ENCODE measurements at regions not wholly inside any gene's neighbourhood (a gene's known extent, or its start where the extent isn't known, plus 50 kb on each side); places are given as distances from the start of the nearest gene placed in this dataset.
"Not testable (repeated sequence)": the region's sequence is repeated elsewhere in the genome, so short reads cannot be mapped to it uniquely, and the experiment has no call there.

GRCh38 chr16:31718998-31719397 lies 154.6 kb upstream of the ZNF267 start:
- intact Hi-C loops (cut with micrococcal nuclease), result no loop called here

- intact Hi-C loops (cut with micrococcal nuclease), result no loop called here
These were observed 146.1 kb upstream of the ZNF267 start for GRCh38 chr16:31727553-31727952.

GRCh38 chr16:31734265-31734664 lies 139.3 kb upstream of the ZNF267 start:
- intact Hi-C loops (cut with micrococcal nuclease), result no loop called here

- intact Hi-C loops (cut with micrococcal nuclease), result not testable (repeated sequence)
These were observed 128.5 kb upstream of the ZNF267 start for GRCh38 chr16:31745098-31745497.

GRCh38 chr16:31745900-31746299 lies 127.7 kb upstream of the ZNF267 start:
- intact Hi-C loops (cut with micrococcal nuclease), result no loop called here

GRCh38 chr16:31754998-31755615 lies 118.5 kb upstream of the ZNF267 start:
- intact Hi-C loops (cut with micrococcal nuclease), result no loop called here

GRCh38 chr16:31764103-31764502 lies 109.5 kb upstream of the ZNF267 start:
- intact Hi-C loops (cut with micrococcal nuclease), result no loop called here

GRCh38 chr16:31767267-31767666 lies 106.3 kb upstream of the ZNF267 start:
- intact Hi-C loops (cut with micrococcal nuclease), result no loop called here

- intact Hi-C loops (cut with micrococcal nuclease), result no loop called here
These were observed 93.3 kb upstream of the ZNF267 start for GRCh38 chr16:31780342-31780741.

GRCh38 chr16:31785126-31785525 lies 88.5 kb upstream of the ZNF267 start:
- intact Hi-C loops (cut with micrococcal nuclease), result no loop called here

GRCh38 chr16:31807086-31807485 lies 66.5 kb upstream of the ZNF267 start:
- intact Hi-C loops (cut with micrococcal nuclease), result no loop called here

- intact Hi-C loops (cut with micrococcal nuclease), result no loop called here
These were observed 62.7 kb upstream of the ZNF267 start for GRCh38 chr16:31810863-31811262.

GRCh38 chr16:31816141-31816540 lies 57.5 kb upstream of the ZNF267 start:
- intact Hi-C loops (cut with micrococcal nuclease), result not testable (repeated sequence)

GRCh38 chr16:31819386-31819785 lies 54.2 kb upstream of the ZNF267 start:
- intact Hi-C loops (cut with micrococcal nuclease), result no loop called here

- intact Hi-C loops (cut with micrococcal nuclease), result no loop called here
These were observed 53.7 kb upstream of the ZNF267 start for GRCh38 chr16:31819948-31820347.
